ENCODE measurements at regions not wholly inside any gene's neighbourhood (a gene's known extent, or its start where the extent isn't known, plus 50 kb on each side); places are given as distances from the start of the nearest gene placed in this dataset.
"Not testable (repeated sequence)": the region's sequence is repeated elsewhere in the genome, so short reads cannot be mapped to it uniquely, and the experiment has no call there.

- not testable (repeated sequence) for DNase-seq (ENCODE audit: low read depth)
These were observed 372.2 kb downstream of the NKX6-1 start for GRCh38 chr4:84126911-84127310.

GRCh38 chr4:84126061-84126787 lies 372.9 kb downstream of the NKX6-1 start:
- no peak for DNase-seq (ENCODE audit: low read depth)

- no peak for DNase-seq (ENCODE audit: low read depth)
These were observed 389.1 kb downstream of the NKX6-1 start for GRCh38 chr4:84110040-84110439.

- DNase-seq (ENCODE audit: low read depth), result not testable (repeated sequence)
These were observed 397.2 kb downstream of the NKX6-1 start for GRCh38 chr4:84101653-84102625.

- DNase-seq (ENCODE audit: low read depth), result no peak
These were observed 399.0 kb downstream of the NKX6-1 start for GRCh38 chr4:84100071-84100470.

GRCh38 chr4:84099599-84099998 lies 399.5 kb downstream of the NKX6-1 start:
- no peak for DNase-seq (ENCODE audit: low read depth)

- no peak for DNase-seq (ENCODE audit: low read depth)
These were observed 407.8 kb downstream of the NKX6-1 start for GRCh38 chr4:84091266-84091665.

- DNase-seq (ENCODE audit: low read depth), result no peak
These were observed 409.2 kb downstream of the NKX6-1 start for GRCh38 chr4:84089652-84090437.

GRCh38 chr4:84085986-84086385 lies 413.1 kb downstream of the NKX6-1 start:
- no peak for DNase-seq (ENCODE audit: low read depth)

- DNase-seq (ENCODE audit: low read depth), result no peak
These were observed 428.8 kb downstream of the NKX6-1 start for GRCh38 chr4:84070289-84070688.

GRCh38 chr4:84063619-84064018 lies 435.5 kb downstream of the NKX6-1 start:
- DNase-seq (ENCODE audit: low read depth), result no peak

- DNase-seq (ENCODE audit: low read depth), result no peak
These were observed 440.9 kb downstream of the NKX6-1 start for GRCh38 chr4:84058201-84058600.

- no peak for DNase-seq (ENCODE audit: low read depth)
These were observed 447.5 kb downstream of the NKX6-1 start for GRCh38 chr4:84051639-84052038.

GRCh38 chr4:84051089-84051488 lies 448.0 kb downstream of the NKX6-1 start:
- no peak for DNase-seq (ENCODE audit: low read depth)

- no peak for DNase-seq (ENCODE audit: low read depth)
These were observed 449.1 kb downstream of the NKX6-1 start for GRCh38 chr4:84050015-84050414.

- no peak for DNase-seq (ENCODE audit: low read depth)
These were observed 452.5 kb downstream of the NKX6-1 start for GRCh38 chr4:84046551-84046950.

GRCh38 chr4:84041426-84041825 lies 457.7 kb downstream of the NKX6-1 start:
- no peak for DNase-seq (ENCODE audit: low read depth)

- no peak for DNase-seq (ENCODE audit: low read depth)
These were observed 463.5 kb downstream of the NKX6-1 start for GRCh38 chr4:84035568-84035967.

- DNase-seq (ENCODE audit: low read depth), result no peak
These were observed 466.7 kb downstream of the NKX6-1 start for GRCh38 chr4:84032372-84032771.

- no peak for DNase-seq (ENCODE audit: low read depth)
These were observed 467.7 kb downstream of the NKX6-1 start for GRCh38 chr4:84031401-84031800.

GRCh38 chr4:84028340-84028739 lies 470.8 kb downstream of the NKX6-1 start:
- DNase-seq (ENCODE audit: low read depth), result no peak

GRCh38 chr4:84024405-84024804 lies 474.7 kb downstream of the NKX6-1 start:
- no peak for DNase-seq (ENCODE audit: low read depth)

Measured in LHCN-M2 (cell line).